Fibroblast of the aortic adventitia (primary cell): ENCODE measurements at regions not wholly inside any gene's neighbourhood (a gene's known extent, or its start where the extent isn't known, plus 50 kb on each side); places are given as distances from the start of the nearest gene placed in this dataset.

ENCODE experiments used
- DNase-seq: peaks from one replicate; pipeline ENCODE4 v3.0.0-alpha.2; 2010; ENCODE audit warnings: low read depth
- H3K4me3 ChIP-seq: 2 replicates; pipeline ENCODE4 v1.5.1; 2011; ENCODE audit warnings: low read depth, mild to moderate bottlenecking, control low read depth, low read length, moderate library complexity
- TF ChIP-seq, protein P1 (sequence below): IDR thresholded peaks from 2 replicates; pipeline ENCODE4 v1.5.1; 2011; ENCODE audit warnings: mild to moderate bottlenecking, low read length, control low read depth, inconsistent platforms; ENCODE audit not compliant: insufficient read depth

DNA sequence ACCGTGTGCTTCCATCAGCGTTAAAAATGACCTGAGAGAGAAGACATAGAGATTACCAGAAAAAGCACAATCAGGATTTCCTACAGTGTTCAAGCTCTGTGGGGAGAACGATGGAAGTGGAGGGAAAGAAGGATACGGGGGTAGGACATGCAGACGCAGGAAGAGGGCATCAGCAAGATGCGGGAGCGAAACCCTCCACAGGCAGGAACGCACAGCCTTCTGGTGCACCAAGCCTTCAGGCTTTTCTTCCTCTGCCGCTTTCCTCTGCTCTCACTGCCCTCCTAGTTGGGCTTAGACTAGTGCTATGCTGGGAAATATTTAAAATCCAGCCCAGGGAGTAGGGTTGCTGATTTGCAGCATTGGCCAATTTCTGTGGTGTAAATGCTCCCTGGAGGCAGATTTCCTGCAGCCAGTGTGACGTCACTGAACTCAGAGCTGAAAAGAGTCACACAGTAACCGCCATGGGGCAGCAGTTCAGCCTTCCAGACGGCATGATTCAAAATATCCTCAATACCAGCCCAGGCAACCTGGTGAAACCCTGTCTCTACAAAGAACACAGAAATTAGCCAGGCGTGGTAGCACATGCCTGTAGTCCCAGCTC, 205.1 kb upstream of the SOX1 start:
- TF ChIP-seq, protein P1, sequence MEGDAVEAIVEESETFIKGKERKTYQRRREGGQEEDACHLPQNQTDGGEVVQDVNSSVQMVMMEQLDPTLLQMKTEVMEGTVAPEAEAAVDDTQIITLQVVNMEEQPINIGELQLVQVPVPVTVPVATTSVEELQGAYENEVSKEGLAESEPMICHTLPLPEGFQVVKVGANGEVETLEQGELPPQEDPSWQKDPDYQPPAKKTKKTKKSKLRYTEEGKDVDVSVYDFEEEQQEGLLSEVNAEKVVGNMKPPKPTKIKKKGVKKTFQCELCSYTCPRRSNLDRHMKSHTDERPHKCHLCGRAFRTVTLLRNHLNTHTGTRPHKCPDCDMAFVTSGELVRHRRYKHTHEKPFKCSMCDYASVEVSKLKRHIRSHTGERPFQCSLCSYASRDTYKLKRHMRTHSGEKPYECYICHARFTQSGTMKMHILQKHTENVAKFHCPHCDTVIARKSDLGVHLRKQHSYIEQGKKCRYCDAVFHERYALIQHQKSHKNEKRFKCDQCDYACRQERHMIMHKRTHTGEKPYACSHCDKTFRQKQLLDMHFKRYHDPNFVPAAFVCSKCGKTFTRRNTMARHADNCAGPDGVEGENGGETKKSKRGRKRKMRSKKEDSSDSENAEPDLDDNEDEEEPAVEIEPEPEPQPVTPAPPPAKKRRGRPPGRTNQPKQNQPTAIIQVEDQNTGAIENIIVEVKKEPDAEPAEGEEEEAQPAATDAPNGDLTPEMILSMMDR = no peak
- no peak overlapping the region for H3K4me3 ChIP-seq
- DNase-seq = no peak

DNA sequence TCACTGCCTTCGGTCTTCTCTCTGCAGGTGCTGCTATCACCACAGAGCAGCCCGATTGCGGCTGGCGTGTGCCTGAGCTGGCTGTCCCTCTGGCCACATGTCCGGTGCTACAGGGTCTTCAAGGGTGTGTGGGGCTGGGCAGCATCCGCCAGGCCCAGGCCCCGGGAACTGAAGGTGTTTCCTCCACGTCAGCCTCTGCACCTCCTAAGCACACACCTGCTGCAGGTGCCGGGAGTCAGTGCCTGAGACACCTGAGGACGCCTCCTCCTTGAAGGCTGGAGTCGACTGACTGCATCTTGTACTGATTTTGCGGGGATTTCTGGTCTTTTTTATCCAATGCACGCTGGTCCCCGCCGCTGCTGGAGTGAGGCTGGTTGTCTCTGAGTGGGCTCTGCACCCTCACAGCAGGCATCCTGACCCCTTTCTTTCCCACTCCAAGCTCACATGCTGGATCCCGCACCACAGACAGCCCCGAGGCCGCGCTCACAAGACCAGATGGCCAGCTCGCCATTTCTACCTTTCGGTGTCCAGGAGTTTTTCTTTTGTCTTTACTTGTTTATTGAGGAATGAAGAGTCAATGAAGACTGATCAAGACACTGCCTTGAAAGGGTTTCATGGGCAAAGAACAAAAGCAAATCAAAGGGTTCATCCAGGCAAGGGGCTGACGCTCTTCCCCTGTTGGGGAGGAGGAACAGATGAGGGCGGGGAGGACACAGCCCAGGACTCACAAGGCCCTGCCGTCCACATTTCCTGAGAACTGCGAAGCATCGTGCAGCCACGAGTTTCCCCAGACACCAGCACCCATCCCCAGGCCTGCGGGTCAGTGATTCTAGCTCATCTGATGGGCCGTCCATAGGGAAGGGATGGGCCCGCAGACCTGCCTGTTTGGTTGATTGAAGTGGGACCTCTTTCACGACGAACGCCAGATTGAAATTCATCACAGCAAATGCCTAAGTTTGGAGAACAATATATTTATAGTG, 203.8 kb upstream of the SOX1 start:
- TF ChIP-seq, protein P1 = no peak
- no peak overlapping the region for H3K4me3 ChIP-seq
- DNase-seq = no peak

DNA sequence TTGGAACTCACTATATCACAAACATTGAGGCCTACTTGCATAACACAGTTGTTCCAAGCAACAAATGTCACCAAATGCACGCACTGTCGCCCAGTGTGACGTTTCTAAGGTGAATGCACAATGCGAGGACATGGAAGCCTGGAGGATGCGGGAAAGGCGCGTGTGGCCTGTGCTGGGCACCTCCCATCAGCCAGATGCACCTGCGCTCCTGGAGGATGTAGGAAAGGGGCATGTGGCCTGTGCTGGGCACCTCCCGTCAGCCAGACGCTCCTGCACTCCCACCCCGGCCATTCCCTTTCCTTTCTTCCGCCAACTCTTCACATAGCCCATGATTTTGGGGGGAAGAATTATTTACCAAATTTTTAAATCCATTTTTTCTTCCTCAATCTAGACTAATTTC, 202.4 kb upstream of the SOX1 start:
- no peak overlapping the region for H3K4me3 ChIP-seq
- no peak for DNase-seq
- TF ChIP-seq, protein P1 = no peak

- TF ChIP-seq, protein P1 = no peak
- H3K4me3 ChIP-seq = no peak overlapping the region
- DNase-seq = no peak
Measured at GRCh38 chr13:111865046-111865445, 201.9 kb upstream of the SOX1 start.

DNA sequence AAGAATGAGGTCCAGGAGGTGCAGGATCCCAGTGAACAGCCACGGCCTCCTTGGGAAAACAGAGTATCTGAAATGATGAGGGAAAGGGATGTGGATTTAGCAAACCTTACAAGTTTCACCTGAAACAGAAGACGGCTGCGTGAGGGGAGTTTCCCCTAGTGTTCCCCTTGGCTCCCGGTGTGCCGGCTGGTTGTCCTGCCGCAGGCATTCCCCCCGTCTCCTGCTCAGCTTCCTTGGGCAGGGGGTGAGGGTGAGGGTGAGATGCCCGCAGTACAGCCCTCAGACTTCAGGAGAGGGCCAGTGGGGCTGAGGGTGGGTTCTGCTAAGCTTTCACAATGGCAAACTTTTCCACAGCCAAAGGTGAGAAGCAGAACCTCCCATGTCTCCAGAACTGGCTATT, 201.1 kb upstream of the SOX1 start:
- DNase-seq = no peak
- TF ChIP-seq, protein P1 = no peak
- no peak overlapping the region for H3K4me3 ChIP-seq

GRCh38 chr13:111866731-111867245, 200.2 kb upstream of the SOX1 start:
- H3K4me3 ChIP-seq = no peak overlapping the region
- no peak for DNase-seq
- TF ChIP-seq, protein P1 = no peak
